Prostate gland (tissue), 2 donors: ENCODE measurements at regions not wholly inside any gene's neighbourhood (a gene's known extent, or its start where the extent isn't known, plus 50 kb on each side); places are given as distances from the start of the nearest gene placed in this dataset.

Experiments used
- POLR2A ChIP-seq: fragments of 450-650 bp; IDR thresholded peaks from one replicate; pipeline ENCODE4 v1.6.1; 2016; ENCODE audit warnings: antibody characterized with exemption, mild to moderate bottlenecking
- POLR2AphosphoS5 ChIP-seq: sonication (generic); formaldehyde crosslinking; IDR thresholded peaks from one replicate; pipeline ENCODE4 v1.6.1; 2017; ENCODE audit warnings: antibody characterized with exemption
- TF ChIP-seq, protein P1 (sequence below), 4 experiments: fragments of 200-600 bp in 2 of 4; fragments of 450-650 bp in 2 of 4; sonication (generic) in 2 of 4; IDR thresholded peaks; 1 replicate in 3 of 4; 2 replicates in 1 of 4; pipeline ENCODE4 v1.5.1; 2016 to 2019; ENCODE audit warnings: antibody characterized with exemption in 4 of 4, mild to moderate bottlenecking in 2 of 4, moderate library complexity in 2 of 4

DNA sequence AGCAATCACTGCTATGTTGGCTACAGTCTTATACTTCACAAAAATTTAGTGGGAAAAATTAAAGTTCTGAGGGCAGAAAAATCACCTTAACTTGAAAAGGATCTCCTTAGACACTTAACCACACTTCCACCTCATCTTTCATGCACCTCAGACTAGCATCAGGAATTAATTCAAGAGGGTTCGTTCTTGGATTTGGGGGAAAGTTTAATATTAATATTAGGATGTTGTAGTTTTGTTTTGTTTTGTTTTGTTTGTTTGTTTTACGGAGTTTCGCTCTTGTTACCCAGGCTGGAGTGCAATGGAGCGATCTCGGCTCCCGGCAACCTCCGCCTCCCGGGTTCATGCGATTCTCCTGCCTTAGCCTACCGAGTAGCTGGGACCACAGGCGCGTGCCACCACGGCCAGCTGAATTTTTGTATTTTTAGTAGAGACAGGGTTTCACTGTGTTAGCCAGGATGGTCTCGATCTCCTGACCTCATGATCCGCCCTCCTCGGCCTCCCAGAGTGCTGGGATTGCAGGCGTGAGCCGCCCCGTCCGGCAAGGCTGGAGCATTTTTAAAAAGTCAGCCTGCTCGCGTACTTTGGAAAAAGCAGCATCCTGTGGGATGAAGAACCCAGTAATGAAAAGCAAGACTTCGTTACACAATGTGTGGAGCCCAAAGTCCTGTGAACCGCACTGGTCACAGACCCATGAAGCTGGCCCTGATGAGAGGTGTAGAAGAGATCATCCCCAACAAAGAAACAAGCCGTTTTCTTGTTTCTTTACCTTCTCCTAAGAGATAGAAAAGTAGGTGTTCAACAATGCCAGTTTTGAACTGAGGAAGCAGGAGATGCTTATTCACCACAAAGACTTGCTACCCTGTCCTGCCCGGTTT, 194.9 kb downstream of the GPX5 start:
- TF ChIP-seq, protein P1, sequence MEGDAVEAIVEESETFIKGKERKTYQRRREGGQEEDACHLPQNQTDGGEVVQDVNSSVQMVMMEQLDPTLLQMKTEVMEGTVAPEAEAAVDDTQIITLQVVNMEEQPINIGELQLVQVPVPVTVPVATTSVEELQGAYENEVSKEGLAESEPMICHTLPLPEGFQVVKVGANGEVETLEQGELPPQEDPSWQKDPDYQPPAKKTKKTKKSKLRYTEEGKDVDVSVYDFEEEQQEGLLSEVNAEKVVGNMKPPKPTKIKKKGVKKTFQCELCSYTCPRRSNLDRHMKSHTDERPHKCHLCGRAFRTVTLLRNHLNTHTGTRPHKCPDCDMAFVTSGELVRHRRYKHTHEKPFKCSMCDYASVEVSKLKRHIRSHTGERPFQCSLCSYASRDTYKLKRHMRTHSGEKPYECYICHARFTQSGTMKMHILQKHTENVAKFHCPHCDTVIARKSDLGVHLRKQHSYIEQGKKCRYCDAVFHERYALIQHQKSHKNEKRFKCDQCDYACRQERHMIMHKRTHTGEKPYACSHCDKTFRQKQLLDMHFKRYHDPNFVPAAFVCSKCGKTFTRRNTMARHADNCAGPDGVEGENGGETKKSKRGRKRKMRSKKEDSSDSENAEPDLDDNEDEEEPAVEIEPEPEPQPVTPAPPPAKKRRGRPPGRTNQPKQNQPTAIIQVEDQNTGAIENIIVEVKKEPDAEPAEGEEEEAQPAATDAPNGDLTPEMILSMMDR (IDR thresholded peaks at IDR 0.05): no peak
- TF ChIP-seq POLR2A (no peak), POLR2AphosphoS5 (no peak)
